Astrocyte (in vitro differentiated cells and primary cell): ENCODE measurements at regions not wholly inside any gene's neighbourhood (a gene's known extent, or its start where the extent isn't known, plus 50 kb on each side); places are given as distances from the start of the nearest gene placed in this dataset.
"Not testable (repeated sequence)": the region's sequence is repeated elsewhere in the genome, so short reads cannot be mapped to it uniquely, and the experiment has no call there.

Experiments
- CTCF ChIP-seq: IDR thresholded peaks from 2 replicates; pipeline ENCODE4 v1.5.1; 2011; ENCODE audit warnings: low read depth, mild to moderate bottlenecking, inconsistent platforms, low read length, moderate library complexity; ENCODE audit not compliant: insufficient read depth
- EZH2 ChIP-seq: IDR thresholded peaks from 2 replicates; pipeline ENCODE4 v1.6.1; 2012; ENCODE audit warnings: mild to moderate bottlenecking, low read length, inconsistent platforms; ENCODE audit not compliant: insufficient read depth

- TF ChIP-seq CTCF, EZH2: not testable (repeated sequence)
Observed at GRCh38 chr3:589066-589465, 392.5 kb downstream of the CHL1 start.
